ENCODE measurements at regions not wholly inside any gene's neighbourhood (a gene's known extent, or its start where the extent isn't known, plus 50 kb on each side); places are given as distances from the start of the nearest gene placed in this dataset.
A peak's percentile ranks its signal among the peaks of the same experiment; 100 is the strongest.
"Not testable (repeated sequence)": the region's sequence is repeated elsewhere in the genome, so short reads cannot be mapped to it uniquely, and the experiment has no call there.

DNA sequence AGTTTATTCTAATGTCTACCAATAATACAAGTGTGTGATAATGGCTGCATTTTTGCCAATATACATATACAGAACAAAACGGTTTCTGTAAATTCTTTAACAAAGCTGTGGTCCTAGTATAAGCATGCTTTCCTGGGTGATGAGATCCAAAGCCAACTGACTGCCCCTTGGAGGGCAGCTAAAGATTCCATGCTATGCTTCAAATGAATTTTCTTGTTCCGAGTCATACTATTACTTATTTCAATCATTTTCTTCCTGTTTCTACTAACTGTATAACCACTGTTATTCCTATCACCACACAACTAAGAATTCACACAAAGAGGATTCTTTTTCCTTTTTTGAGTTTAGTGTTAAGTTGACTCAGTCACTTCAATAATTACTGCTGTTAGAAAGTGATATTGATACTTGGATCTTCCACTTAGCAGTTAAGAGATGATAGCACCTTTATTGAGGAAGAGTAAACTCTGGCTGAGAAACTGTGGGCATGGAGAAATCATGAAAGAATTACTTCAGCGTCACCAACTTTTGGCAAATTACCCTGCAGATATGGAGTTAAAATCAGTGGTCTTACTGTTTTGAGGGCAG, 197.5 kb downstream of the ARL4A start:
- DNase-seq (ENCODE audit: low read depth) = peak; percentile 9

DNA sequence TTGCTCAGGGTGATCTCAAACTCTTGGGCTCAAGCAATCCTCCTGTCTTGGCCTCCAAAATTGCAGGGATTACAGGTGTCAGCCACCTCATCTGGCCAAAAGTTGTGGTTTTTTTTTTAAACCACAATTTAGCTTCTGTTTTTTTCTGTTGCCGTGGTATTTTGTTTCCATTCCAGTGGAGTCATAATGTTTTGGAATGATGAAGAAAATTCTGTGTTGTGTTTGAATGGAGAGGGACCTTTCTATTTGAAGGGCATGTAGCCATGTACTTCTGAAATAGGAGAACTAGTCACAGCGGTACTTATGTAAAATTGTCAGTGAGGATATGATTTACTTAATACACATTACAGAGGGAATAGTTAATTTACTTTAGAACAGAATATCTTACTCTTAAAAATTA, 201.3 kb downstream of the ARL4A start:
- DNase-seq (ENCODE audit: low read depth) = peak; percentile 83

DNA sequence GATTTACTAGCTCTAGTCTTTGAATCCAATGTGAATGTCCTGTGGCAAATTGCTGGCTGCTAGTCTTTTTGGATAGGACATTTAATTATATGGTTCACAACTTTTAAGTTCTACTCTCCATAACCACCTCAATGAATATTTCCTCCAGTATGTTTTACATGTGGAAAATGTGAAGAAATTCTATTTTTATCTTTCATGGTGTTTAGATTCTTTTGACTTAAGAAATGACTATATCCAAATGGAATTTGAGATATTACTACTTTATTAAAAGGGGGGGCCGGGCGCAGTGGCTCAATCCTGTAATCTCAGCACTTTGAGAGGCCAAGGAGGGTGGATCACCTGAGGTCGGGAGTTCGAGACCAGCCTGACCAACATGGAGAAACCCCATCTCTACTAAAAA, 202.0 kb downstream of the ARL4A start:
- peak; percentile 36 for DNase-seq (ENCODE audit: low read depth)

DNA sequence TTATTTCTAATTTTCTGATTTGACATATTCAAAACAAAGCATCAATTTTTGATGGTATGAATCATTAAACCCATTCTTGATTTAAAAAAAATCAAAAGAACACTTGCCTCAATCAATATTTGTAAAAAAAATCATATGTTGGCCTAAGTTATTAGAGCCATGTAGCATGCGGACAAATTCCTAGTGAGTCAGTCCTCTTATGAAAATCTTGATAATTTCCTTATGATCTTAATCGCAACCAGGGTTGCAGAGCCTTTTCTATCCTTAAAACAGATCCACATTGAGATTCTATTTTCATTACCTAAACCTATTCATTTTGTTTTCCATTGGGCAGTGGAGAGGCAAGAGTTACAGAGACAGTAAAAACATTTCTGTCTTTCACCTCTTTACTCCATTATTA, 203.2 kb downstream of the ARL4A start:
- peak; percentile 67 for DNase-seq (ENCODE audit: low read depth)

DNA sequence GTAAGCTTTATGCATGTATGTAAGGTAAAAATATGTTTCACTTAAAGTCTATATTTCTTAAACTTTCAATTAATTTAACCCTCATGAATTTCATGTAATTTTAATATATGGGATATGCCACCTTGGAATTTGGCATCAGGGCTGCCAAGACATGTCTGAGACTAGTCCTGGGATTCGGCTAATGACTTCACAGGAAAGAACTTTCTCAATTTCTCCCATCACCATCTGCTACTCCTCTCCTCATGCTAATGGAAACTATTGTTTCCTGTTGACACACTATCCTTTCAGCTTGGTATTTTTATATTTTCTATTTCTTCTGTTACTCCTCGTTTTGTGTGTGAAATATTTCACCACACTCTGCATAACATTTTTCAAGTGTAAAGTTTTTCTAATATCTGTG, 205.9 kb downstream of the ARL4A start:
- peak; percentile 13 for DNase-seq (ENCODE audit: low read depth)

DNA sequence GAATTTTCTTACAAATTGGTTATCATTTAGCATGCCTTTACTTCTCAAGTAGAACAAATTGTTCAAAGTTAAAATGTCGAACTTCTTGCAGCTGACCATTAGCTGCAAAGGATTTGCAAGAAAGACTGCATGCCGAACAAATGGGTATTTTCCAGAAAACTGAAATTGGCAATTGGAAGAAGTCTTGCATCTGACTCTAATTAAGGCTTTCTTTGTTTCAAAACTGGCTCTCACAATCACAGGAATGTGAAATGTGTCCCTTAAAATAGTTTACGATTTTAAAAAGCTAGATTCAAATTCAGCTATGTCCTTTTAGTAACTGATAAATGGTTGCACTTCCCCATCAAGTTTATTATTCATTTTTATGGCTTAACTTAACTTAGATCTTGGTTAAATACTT, 207.9 kb downstream of the ARL4A start:
- DNase-seq (ENCODE audit: low read depth) = peak; percentile 82

DNA sequence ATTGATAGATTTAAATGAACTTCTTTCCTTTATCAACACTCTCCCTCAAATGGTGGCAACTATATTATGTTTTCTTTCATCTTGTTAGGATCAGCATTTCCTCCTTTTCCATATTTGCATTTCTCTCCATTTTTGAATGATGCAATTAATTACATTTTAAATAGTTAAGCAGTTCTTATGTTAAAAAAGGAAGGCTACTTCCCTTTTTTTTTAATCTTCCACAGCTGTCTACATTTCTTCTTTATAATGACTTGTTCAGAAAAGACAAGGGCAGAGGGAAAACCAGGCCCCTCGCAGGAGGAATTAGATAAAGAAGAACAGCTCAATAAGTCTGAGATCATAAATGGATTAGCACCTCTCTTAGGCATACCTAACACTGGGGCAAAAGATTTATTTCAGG, 208.9 kb downstream of the ARL4A start:
- no peak for DNase-seq (ENCODE audit: low read depth)

DNA sequence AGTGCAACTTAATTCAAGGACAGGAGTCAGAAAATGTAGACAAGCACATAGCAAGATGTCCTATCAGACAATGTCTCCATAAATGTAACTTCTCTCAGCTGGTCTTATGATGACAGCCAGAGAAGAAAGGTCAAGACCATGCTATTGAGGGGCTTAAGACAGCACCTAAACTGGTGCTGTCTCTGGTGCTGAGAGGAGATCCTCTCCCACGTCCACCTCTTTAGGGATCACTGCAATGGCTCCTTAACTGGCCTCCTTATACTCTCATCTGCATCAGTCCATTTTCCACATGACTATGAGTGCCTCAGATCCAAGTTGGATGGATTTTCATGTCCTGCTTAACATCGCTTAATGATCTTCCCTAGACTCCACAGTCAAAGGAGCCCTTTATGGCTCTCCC, 210.6 kb downstream of the ARL4A start:
- DNase-seq (ENCODE audit: low read depth) = no peak

DNA sequence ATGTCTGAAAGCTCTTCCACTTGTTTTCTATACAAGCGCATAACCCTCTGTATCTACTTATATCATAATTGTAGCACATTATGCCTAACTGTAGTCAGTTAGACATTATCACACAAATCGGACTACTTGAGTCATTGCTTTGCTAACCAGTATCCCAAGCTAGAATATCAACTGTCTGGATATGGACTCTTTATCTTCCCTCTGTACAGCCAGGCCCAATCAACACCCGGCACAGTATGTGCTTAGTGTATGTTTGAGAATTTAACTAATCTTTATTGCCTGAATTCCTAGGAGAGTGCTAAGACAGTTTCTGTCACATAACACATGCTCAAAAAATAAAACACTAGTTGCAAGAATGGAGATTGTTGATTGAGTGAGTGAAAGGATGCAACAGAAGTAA, 211.2 kb downstream of the ARL4A start:
- no peak for DNase-seq (ENCODE audit: low read depth)

DNA sequence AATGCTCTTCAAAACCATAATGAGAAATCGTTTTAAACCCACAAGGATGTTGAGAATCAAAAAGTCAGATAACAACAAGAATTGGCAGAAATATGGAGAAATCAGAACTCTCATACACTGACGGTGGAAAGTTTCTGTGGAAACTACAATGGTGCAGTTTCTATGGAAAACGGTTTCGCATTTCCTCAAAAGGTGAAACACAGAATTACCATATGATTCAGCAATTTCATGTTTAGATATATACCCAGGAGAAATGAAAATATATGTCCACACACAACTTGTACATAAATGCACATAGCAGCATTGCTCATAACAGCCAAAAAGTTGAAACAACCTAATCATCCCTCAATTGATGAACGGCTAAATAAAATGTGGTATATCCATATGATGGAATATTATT, 218.2 kb downstream of the ARL4A start:
- DNase-seq (ENCODE audit: low read depth) = no peak

DNA sequence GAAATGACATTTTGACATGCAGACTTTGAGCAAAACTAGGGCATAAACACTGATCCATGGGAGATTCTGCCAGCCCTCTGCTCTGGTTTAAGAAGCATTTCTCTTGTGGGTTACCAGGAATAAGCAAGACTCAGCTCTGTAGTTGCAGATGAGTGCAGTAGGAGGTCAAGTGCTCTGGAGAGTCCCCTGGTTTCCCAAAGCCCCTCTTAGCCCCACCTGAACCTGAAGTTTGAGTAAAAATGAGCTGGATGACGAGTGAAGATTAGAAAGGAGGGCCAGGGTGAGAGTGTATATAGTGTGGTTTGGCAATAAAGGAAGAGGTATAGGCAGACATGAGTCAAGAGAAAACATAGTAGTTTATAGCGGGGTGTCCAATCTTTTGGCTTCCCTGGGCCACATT, 220.3 kb downstream of the ARL4A start:
- DNase-seq (ENCODE audit: low read depth) = no peak

DNA sequence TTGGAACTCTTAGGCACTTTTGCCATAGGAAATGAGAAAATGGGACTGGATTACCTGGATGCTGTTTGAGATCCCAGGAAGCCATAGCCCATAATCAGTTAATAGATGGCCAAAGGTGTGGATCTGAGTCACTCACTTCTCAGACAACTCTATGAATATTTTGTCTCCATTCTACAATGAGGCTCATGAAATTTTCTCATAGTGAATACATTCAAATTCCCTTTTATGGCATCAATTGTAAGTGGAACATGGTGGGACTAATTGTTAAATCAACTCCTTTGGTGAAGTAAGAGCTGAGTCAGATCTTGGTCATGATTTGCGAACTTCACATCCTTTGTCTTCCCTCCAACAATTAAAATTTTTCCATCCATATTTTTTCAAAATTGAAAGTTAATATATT, 222.1 kb downstream of the ARL4A start:
- DNase-seq (ENCODE audit: low read depth) = no peak

DNA sequence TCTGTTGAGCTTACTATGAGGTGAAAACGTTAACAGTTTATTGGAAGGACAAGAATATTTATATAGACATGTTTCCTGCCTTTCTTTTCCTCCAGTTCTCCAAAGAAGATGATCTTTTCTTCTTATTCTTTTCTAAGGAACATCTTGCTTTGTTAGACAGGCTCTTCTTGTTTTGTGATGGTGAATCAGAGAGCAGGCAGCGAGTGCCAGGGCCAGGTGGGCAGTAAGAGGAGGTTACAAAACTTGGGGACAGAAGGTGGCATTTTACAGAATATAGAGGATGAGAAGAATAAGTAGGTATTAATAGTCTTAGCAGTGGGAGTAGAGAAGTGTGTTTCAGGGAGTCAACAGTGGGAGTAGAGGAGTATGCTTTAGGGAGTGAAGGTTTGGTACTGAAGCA, 223.6 kb downstream of the ARL4A start:
- DNase-seq (ENCODE audit: low read depth) = no peak

DNA sequence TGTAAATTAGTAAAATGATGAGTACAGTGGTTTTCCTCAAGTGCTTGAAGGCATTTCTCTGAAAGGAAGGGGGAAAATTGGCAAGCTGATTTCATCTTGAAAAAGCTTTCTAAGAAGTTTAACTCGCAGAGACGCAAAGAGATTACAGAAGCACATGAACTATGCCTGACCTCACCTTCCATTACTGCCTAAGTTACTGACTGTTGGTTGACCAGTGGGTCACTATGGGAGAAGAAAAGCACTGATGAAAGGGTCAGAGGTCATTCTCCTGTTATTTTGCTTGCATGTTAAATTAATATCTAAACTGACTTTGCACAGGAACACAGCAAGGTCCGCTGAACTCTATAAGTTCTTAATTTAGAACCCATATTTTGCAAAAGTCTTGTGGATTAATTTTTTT, 225.6 kb downstream of the ARL4A start:
- DNase-seq (ENCODE audit: low read depth) = no peak

DNA sequence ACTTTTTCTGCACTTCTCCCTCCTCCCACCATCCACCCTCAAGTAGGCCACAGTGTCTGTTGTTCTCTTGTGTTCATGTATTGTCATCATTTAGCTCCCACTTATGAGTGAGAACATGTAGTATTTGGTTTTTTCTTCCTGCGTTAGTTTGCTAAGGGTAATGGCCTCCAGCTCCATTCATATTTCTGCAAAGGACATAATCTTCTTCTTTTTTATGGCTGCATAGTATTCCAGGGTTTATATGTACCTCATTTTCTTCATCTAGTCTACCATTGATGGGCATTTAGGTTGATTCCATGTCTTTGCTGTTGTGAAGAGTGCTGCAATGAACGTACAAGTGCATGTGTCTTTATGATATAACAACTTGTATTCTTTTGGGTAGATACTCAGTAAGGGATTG, 230.4 kb downstream of the ARL4A start:
- DNase-seq (ENCODE audit: low read depth) = no peak

DNA sequence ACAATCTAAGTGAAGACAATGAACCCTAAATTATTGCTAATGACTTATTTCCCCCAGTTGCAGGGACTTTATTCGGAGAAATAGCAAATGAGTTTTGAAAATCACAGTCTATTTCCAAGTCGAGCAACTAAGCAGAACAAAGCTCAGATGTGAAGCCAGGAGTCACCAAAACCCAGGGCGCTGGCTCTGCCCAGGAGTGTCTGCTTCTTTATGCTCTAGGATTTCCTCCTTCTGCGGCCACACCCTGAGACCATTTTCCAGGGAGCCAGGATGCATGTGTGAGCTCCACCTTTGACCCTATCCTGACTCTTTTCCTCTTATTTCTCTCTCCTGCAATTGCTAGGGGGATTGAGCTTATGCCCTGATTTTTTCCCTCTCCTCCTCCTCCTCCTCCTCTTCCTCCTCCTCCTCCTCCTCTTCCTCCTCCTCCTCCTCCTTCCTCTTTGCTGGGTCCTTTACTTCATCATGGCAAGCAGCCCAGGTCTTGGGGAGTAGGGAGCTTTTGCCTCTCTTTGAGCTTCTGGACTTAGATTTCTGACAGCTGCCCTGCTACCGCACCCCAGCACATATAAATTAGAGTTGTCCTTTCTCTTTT, 234.4 kb downstream of the ARL4A start:
- no peak for DNase-seq (ENCODE audit: low read depth)

DNA sequence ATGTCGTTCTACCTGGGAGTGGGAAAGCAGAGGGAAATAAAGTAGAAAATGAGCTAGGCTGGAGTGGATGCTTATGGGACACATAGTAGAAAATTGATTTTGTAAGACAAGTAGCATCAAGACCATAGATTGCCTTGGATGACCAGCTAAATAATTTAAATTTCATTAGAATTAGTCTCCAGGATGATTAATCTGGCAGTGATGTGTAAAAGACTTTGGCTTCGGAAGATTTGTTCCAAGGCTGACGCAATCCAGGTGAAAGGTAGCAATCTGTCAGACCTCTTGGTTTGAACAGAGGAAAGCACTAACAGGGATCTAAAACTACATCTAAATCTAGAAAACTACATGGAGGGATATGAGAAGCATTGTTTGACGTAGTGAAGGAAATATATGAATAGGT, 236.5 kb downstream of the ARL4A start:
- DNase-seq (ENCODE audit: low read depth) = no peak

DNA sequence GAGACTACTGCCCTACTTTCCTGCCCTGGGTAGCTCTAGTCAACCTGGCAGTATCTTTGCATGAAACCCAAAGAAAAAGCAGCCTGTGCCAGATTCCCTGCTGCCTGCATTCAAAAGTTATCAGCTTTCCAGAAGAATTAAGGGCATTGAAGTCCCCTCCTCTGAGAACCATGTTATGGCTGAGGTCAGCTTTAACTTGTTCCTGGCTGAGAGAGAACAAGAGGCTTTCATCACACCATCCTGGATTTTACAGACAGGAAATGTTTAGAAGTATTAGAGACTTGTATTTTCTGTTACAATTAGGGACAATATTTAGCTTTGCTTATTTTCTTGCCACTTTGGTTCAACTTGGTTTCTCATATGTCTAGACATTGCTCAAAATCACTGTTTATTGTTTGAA, 238.8 kb downstream of the ARL4A start:
- no peak for DNase-seq (ENCODE audit: low read depth)

DNA sequence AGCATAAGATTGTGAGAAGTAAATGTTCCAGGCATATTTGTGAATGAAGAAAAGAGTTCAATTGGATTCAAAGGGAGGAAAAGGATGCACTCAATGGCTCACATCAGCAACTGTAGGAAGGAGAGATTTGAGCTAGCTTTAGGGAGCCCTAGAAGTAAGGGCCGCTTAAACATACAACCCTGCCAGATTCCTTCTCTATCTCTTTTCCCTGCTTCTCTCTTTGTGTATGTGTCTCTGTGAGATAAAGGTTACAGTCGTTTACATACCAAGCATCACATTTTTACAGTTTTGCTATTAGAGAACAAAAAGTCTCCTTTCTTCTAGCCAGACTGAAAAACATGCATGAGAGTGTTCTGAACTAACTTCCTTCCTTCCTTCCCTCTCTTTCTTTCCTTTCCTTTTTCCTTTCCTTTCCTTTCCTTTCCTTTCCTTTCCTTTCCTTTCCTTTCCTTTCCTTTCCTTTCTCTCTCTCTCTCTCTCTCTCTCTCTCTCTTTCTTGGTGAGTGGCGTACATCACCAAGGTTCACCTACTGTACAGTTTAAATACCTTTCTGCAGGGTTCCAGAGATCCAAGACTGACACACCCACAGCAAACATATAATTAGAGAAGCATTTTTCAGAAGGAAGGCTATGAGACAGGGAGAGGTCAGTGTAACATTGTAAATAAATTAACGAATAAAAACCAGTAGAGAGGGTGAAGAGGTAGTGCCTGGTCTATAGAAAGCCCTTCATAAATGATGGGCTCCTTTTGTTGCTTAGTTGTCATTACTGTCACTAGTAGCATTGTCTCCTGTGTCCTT, 240.4 kb downstream of the ARL4A start:
- DNase-seq (ENCODE audit: low read depth) = no peak

DNA sequence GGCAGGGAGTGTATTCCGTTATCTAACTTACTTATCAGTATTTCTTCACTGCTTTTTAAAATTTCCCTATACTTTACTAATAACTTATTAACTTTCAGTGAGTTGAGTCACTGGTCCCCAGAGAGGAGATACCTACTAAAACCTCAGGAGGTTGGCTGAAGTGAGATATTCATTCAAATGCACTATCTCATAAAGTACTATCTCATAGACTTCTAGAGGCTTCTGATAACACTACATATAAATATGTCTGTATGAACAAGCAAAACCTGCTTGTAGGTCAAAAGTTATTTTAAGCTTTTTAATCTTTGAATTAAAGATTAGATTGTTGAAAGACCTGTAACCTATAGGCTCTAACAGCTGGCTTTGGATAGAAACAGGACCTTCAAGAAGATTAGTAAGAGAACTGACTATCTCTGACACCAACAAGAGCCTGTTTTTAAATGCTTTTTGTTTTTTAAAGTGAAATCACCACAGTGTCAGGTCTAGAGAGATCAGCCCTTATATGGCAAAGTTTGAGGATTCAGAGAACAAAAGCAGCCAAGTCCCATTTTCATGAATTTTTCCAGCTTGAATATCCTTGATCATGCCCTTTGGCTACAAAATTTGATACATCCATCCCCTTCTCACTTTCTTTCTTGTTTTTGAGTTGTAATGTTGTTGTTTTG, 242.2 kb downstream of the ARL4A start:
- no peak for DNase-seq (ENCODE audit: low read depth)

DNA sequence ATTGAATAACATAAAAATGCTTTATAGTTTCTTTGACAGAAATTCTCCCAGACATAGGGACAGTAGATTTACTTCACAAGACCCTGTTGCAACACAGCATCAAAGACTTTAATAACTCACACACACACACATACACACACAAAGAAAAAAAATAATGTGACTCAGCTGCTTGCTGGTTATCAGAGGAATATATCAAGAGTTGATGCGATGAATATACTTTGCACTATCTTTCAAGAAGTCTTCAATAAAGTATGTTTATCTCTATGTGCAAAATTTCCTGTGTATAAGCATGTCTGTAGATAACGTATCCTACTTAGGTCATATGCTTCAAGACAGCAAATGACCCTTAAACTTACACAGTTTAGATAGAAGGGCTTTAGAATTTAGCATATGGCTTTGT, 243.1 kb downstream of the ARL4A start:
- DNase-seq (ENCODE audit: low read depth) = no peak

DNA sequence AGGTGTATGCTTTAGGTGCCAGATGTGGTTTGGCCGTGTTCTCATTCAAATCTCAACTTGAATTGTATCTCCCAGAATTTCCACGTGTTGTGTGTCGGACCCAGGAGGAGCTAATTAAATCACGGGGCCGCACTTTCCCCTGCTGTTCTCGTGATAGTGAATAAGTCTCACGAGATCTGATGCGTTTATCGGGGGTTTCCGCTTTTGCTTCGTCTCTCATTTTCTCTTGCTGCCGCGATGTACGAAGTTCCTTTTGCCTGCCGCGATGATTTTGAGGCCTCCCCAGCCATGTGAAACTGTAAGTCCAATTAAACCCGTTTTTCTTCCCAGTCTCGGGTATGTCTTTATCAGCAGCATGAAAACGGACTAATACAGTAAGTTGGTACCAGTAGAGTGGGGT, 244.0 kb downstream of the ARL4A start:
- not testable (repeated sequence) for DNase-seq (ENCODE audit: low read depth)

DNA sequence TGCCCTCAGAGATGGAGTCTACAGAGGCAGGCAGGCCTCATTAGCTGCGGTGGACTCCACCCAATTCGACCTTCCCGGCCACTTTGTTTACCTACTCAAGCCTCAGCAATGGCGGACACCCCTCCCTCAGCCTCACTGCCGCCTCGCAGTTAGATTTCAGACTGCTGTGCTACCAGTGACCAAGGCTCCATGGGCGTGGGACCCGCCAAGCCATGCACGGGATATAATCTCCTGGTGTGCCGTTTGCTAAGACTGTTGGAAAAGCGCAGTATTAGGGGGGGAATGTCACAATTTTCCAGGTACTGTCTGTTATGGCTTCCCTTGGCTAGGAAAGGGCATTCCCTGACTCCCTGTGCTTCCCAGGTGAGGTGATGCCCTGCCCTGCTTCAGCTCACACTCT, 252.3 kb downstream of the ARL4A start:
- no peak for DNase-seq (ENCODE audit: low read depth)

Data from fibroblast of gingiva (primary cell).